ENCODE measurements at regions not wholly inside any gene's neighbourhood (a gene's known extent, or its start where the extent isn't known, plus 50 kb on each side); places are given as distances from the start of the nearest gene placed in this dataset.
"Not testable (repeated sequence)": the region's sequence is repeated elsewhere in the genome, so short reads cannot be mapped to it uniquely, and the experiment has no call there.

DNA sequence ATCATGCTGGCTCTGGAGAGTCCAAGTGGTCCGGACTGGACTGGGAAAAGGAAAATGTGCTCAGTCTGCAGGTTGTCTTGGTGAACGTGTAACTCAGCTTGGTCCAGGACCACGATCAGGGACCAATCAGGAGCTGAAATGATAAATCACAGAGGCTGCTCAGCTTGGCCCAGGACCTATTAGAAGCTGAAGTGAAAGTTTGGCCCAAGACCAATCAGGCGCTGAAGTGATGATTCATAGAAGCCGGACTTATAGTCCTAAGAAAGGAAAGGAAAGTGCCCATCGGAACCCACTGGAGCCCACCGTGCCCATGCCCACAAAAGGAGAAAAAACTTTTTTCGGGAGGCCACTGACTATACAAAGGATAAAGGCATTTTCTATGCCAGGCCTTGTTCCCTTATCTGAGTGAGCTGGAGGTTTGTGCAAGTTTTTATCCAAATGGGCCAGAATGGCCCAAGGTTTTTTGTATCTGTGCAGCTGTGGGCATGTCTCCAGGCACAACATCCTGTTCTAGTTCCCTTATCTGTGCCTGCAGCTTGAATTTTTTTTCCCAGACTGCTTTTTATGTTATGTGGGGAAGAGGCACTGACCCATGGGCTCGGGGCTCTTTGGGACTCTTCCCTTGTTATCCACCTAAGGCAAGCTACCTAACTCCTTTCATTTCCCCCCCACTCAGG, 194.4 kb downstream of the FAM133A start:
- DNase-seq, result no peak

- peak; percentile 0 for DNase-seq
Measured at GRCh38 chrX:93874554-93874953, 200.5 kb downstream of the FAM133A start.

DNA sequence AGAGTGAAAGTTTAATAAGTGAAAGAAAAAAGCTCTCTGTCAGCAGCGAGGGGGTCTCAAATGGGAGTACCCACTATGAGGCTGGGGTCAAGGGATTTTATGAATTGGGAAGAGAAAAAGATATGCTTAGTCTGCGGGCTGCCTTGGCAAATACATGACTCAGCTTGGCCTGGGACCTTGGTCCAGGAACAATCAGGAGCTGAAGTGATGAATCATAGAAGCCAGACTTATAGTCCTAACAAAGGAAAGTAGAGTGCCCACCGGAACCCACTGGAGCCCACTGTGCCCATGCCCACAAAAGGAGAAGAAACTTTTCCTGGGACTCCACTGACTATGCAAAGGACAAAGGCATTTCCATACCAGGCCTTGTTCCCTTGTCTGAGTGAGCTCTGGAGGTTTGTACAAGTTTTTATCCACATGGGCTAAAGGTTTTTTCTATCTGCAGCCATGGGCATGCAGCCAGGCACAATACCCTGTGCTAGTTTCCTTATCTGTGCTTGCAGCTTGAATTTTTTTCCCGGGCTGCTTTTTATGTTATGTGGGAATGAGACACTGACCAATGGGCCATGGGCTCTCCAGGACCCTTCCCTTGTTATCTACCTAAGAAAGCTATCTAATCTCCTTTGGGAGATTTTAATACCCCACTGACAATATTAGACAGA, 201.7 kb downstream of the FAM133A start:
- no peak for DNase-seq

DNA sequence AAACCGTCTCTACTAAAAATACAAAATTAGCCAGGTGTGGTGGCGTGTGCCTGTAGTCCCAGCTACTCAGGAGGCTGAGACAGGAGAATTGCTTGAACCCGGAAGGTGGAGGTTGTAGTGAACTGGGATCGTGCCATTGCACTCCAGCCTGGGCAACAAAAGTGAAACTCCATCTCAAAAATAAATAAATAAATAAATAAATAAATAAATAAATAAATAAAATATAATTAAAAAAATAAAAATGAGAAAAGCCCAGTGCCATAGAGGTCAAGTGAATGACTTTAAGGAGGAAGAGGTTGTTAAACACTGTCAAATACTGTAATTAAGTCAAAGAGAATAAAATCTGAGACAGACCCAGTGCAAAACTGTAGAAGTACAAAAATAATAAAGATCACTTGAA, 247.0 kb downstream of the FAM133A start:
- not testable (repeated sequence) for DNase-seq

- no peak for DNase-seq
Measured at GRCh38 chrX:93932471-93933220, 258.6 kb downstream of the FAM133A start.

GRCh38 chrX:93977641-93978040, 303.6 kb downstream of the FAM133A start:
- DNase-seq, result no peak

GRCh38 chrX:93985344-93986307, 311.6 kb downstream of the FAM133A start:
- DNase-seq, result no peak
